Smooth muscle cell (in vitro differentiated cells): ENCODE measurements at regions not wholly inside any gene's neighbourhood (a gene's known extent, or its start where the extent isn't known, plus 50 kb on each side); places are given as distances from the start of the nearest gene placed in this dataset.

ENCODE experiments used
- DNase-seq: peaks from one replicate; lab custom pipeline; 2025; ENCODE audit not compliant: unreplicated experiment; lab: John Stamatoyannopoulos, UW
- H2AFZ ChIP-seq: fragments of 200-600 bp; sonication (generic); 2 replicates; pipeline ENCODE4 v1.6.0; 2016; ENCODE audit warnings: antibody characterized with exemption, low read depth, mild to moderate bottlenecking
- H3F3A ChIP-seq: fragments of 200-600 bp; sonication (generic); 2 replicates; pipeline ENCODE4 v1.6.0; 2017; ENCODE audit warnings: antibody characterized with exemption, low read depth
- H3K27ac ChIP-seq: fragments of 200-600 bp; sonication (generic); 2 replicates; pipeline ENCODE4 v1.5.1; 2016; ENCODE audit warnings: low read depth, mild to moderate bottlenecking
- H3K27me3 ChIP-seq: fragments of 200-600 bp; sonication (generic); 2 replicates; pipeline ENCODE4 v1.6.1; 2016; ENCODE audit warnings: low read depth, mild to moderate bottlenecking
- H3K36me3 ChIP-seq: fragments of 200-600 bp; sonication (generic); 2 replicates; pipeline ENCODE4 v1.5.1; 2016; ENCODE audit warnings: low read depth
- H3K4me1 ChIP-seq: fragments of 200-600 bp; sonication (generic); 2 replicates; pipeline ENCODE4 v1.5.1; 2016; ENCODE audit warnings: low read depth
- H3K4me2 ChIP-seq: fragments of 200-600 bp; sonication (generic); 2 replicates; pipeline ENCODE4 v1.6.0; 2016; ENCODE audit warnings: mild to moderate bottlenecking
- H3K4me3 ChIP-seq: fragments of 200-600 bp; sonication (generic); 2 replicates; pipeline ENCODE4 v1.5.1; 2016; ENCODE audit warnings: mild to moderate bottlenecking
- H3K79me2 ChIP-seq: fragments of 200-600 bp; sonication (generic); 2 replicates; pipeline ENCODE4 v1.6.0; 2016; ENCODE audit warnings: low read depth, mild to moderate bottlenecking
- H3K9ac ChIP-seq: fragments of 200-600 bp; sonication (generic); 2 replicates; pipeline ENCODE4 v1.6.0; 2016; ENCODE audit warnings: low read depth
- H3K9me3 ChIP-seq: fragments of 200-600 bp; sonication (generic); replicated peaks from 2 replicates; pipeline ENCODE4 v1.5.1; 2016; ENCODE audit warnings: low read depth
- H4K20me1 ChIP-seq: fragments of 200-600 bp; sonication (generic); 2 replicates; pipeline ENCODE4 v1.6.0; 2016; ENCODE audit warnings: low read depth
- whole genome bisulfite sequencing: methylation state at CpG from one replicate; pipeline ENCODE4 v1.1.7; 2016; ENCODE audit warnings: low lambda C conversion rate; 5-methylcytosine and 5-hydroxymethylcytosine counted together
- TF ChIP-seq, protein P1 (sequence below): fragments of 200-600 bp; sonication (generic); IDR thresholded peaks from 2 replicates; pipeline ENCODE4 v1.5.1; 2017; ENCODE audit warnings: borderline replicate concordance, mild to moderate bottlenecking, antibody characterized with exemption; ENCODE audit not compliant: insufficient read depth, poor library complexity, severe bottlenecking

DNA sequence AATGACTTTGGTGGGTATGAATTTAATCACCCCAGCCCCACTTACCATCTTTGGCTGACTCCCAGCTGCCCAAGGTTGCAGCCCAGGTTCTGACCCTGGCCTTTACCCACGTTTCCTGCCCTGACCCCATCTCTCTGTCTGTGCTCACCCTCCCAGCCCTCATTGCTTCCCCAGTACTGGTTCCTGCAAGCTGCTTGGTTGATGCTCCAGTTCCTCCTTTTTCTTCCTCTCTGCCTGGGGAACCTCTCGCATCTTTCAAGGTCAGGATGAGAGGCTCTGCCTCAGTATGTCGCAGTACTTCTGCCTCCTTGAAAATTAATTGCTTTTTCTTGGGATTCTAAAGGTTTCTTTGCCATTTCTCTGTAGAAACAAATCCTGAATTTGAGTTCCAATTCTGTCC lies 263.8 kb upstream of the ZNF32 start:
- H3K4me3 ChIP-seq, result no peak overlapping the region
- no peaks in the 10 kb centered on the region for H3K36me3 ChIP-seq
- 91% methylated on average over 3 of the region's 3 CpGs for WGBS
- H3K27me3 ChIP-seq, result no peaks in the 10 kb centered on the region
- H2AFZ ChIP-seq, result no peak overlapping the region
- TF ChIP-seq, protein P1, sequence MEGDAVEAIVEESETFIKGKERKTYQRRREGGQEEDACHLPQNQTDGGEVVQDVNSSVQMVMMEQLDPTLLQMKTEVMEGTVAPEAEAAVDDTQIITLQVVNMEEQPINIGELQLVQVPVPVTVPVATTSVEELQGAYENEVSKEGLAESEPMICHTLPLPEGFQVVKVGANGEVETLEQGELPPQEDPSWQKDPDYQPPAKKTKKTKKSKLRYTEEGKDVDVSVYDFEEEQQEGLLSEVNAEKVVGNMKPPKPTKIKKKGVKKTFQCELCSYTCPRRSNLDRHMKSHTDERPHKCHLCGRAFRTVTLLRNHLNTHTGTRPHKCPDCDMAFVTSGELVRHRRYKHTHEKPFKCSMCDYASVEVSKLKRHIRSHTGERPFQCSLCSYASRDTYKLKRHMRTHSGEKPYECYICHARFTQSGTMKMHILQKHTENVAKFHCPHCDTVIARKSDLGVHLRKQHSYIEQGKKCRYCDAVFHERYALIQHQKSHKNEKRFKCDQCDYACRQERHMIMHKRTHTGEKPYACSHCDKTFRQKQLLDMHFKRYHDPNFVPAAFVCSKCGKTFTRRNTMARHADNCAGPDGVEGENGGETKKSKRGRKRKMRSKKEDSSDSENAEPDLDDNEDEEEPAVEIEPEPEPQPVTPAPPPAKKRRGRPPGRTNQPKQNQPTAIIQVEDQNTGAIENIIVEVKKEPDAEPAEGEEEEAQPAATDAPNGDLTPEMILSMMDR, result no peak
- no peaks in the 10 kb centered on the region for H3K4me1 ChIP-seq
- no peaks in the 10 kb centered on the region for H4K20me1 ChIP-seq
- H3F3A ChIP-seq, result no peaks in the 10 kb centered on the region
- no peaks in the 10 kb centered on the region for H3K9me3 ChIP-seq
- no peak overlapping the region for H3K4me2 ChIP-seq
- H3K9ac ChIP-seq, result no peak overlapping the region
- no peaks in the 10 kb centered on the region for H3K79me2 ChIP-seq
- DNase-seq, result no peak
- no peak overlapping the region for H3K27ac ChIP-seq

GRCh38 chr10:43906490-43906889 lies 257.8 kb upstream of the ZNF32 start:
- H3K27ac ChIP-seq, result no peak overlapping the region
- H3K9ac ChIP-seq, result no peak overlapping the region
- no peak overlapping the region for H3K4me3 ChIP-seq
- no peak overlapping the region for H2AFZ ChIP-seq
- no peak for DNase-seq
- no peaks in the 10 kb centered on the region for H4K20me1 ChIP-seq
- no peaks in the 10 kb centered on the region for H3K9me3 ChIP-seq
- peaks cover 9% of the 10 kb centered on the region for H3K27me3 ChIP-seq
- WGBS, result 67% methylated on average over 8 of the region's 8 CpGs
- no peaks in the 10 kb centered on the region for H3K4me1 ChIP-seq
- no peaks in the 10 kb centered on the region for H3K79me2 ChIP-seq
- no peak overlapping the region for H3K4me2 ChIP-seq
- H3K36me3 ChIP-seq, result no peaks in the 10 kb centered on the region
- no peaks in the 10 kb centered on the region for H3F3A ChIP-seq
- TF ChIP-seq, protein P1, result no peak

DNA sequence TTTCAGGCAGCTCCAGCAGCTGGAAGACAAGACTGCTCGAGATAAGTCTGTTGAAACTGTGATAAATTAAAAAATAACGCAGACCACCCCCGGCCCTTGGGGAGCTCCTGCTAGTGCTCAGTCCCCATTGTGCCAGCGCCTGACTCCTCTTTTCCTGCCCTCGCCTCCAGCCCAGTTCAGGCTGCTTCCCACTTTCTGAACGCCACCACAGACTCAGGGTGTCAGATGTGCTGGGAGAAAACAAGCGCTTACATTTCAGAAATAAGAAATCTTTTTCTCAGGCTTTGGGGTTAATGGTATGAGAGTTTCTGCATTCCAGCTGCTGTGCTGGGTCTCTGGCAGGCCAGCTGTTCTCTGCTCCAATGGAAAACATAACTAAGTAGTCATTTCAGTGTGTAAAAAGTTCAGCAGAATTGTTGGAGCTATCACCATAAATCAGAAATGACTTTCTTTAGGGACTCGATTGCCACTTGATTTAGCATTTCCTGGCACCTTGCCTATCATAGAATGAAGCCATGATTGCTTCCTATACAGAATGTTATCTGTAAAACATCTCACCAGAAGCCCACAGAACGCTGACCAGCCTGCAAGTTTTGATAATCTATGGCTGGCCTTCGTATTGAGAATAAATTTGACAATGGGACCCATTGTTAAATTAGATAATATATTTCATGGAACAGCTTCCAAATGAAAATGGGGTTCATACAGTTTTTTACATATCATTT lies 257.0 kb upstream of the ZNF32 start:
- Histone ChIP-seq H2AFZ (no peak overlapping the region), H3K9ac (no peak overlapping the region), H3F3A (no peaks in the 10 kb centered on the region), H3K36me3 (no peaks in the 10 kb centered on the region), H3K27me3 (peaks cover 9% of the 10 kb centered on the region), H3K4me3 (no peak overlapping the region), H3K4me1 (no peaks in the 10 kb centered on the region), H3K79me2 (no peaks in the 10 kb centered on the region), H3K27ac (peak overlapping the region; percentile 2), H3K4me2 (peak overlapping the region; percentile 68), H3K9me3 (no peaks in the 10 kb centered on the region), H4K20me1 (no peaks in the 10 kb centered on the region)
- WGBS, result 39% methylated on average over 10 of the region's 10 CpGs
- no peak for DNase-seq
- TF ChIP-seq, protein P1, result no peak

- Histone ChIP-seq H3F3A (no peaks in the 10 kb centered on the region), H3K4me2 (peak overlapping the region; percentile 68), H3K79me2 (no peaks in the 10 kb centered on the region), H3K36me3 (no peaks in the 10 kb centered on the region), H4K20me1 (no peaks in the 10 kb centered on the region), H3K4me1 (no peaks in the 10 kb centered on the region), H2AFZ (no peak overlapping the region), H3K27ac (no peak overlapping the region), H3K4me3 (no peak overlapping the region), H3K9ac (no peak overlapping the region), H3K9me3 (no peaks in the 10 kb centered on the region), H3K27me3 (peaks cover 9% of the 10 kb centered on the region)
- 88% methylated on average over 9 of the region's 9 CpGs for WGBS
- no peak for DNase-seq
- TF ChIP-seq, protein P1, result no peak
Measured at GRCh38 chr10:43904844-43905243, 256.2 kb upstream of the ZNF32 start.
